ENCODE measurements at regions not wholly inside any gene's neighbourhood (a gene's known extent, or its start where the extent isn't known, plus 50 kb on each side); places are given as distances from the start of the nearest gene placed in this dataset.

DNA sequence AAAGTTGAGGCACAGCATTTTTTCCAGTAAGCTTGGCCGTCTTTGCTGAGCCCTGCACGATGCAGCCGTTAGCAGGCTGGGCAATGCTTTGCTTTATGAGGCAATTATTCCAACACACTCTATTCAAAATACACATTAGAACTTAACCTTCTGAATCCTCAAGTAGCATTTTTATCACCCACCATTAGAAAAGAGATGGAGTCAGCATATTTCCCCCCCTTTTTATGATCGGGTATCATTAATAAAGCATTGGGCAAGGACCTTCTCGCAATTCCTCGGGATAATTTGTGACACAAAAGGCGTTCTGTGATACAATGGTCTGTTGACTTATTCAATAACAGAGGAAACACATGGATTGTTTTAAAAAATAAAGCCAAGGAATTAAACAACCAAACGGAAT lies 374.5 kb upstream of the RBFOX1 start:
- H3K9ac ChIP-seq (ENCODE audit: low read length): no peak overlapping the region
- H4K20me1 ChIP-seq (ENCODE audit: insufficient read depth, low read depth, low read length): no peaks in the 10 kb centered on the region
- no peaks in the 10 kb centered on the region for H3K4me1 ChIP-seq (ENCODE audit: low read length)
- H3K79me2 ChIP-seq (ENCODE audit: low read length): no peaks in the 10 kb centered on the region
- DNase-seq: no peak
- H2AFZ ChIP-seq (ENCODE audit: low read length): no peak overlapping the region
- H3K27ac ChIP-seq (ENCODE audit: low read length): no peak overlapping the region
- H3K9me3 ChIP-seq (ENCODE audit: low read length): no peaks in the 10 kb centered on the region
- H3K36me3 ChIP-seq (ENCODE audit: insufficient read depth, low read length): no peaks in the 10 kb centered on the region
- H3K4me2 ChIP-seq (ENCODE audit: low read depth, low read length, poor library complexity, severe bottlenecking): no peak overlapping the region
- no peaks in the 10 kb centered on the region for H3K9me2 ChIP-seq (replicated peaks; ENCODE audit: insufficient read depth, low read length)
- no peak overlapping the region for H3K4me3 ChIP-seq (ENCODE audit: low read length)
- H3K27me3 ChIP-seq (ENCODE audit: low read length): no peaks in the 10 kb centered on the region

DNA sequence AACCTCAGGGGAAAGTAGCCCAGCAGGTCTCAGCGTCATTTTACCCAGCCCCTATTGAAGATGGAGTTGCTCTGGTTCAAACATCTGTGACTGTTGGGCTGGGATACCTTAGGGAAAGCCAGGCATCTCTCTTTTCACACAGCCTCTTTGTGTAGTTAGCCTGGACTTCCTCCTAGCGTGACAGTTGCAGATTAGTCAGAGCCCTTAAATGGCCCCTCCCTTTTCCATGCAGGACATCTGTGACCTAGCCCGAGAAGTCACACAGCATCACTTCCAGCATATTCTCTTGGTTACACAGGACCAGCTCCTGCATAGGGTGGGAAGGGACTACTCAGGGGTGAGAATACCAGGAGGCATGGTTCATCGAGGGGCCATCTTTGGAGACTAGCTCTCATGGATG lies 375.0 kb upstream of the RBFOX1 start:
- Histone ChIP-seq H4K20me1 (ENCODE audit: insufficient read depth, low read depth, low read length) (no peaks in the 10 kb centered on the region), H3K79me2 (ENCODE audit: low read length) (no peaks in the 10 kb centered on the region), H3K36me3 (ENCODE audit: insufficient read depth, low read length) (no peaks in the 10 kb centered on the region), H3K27me3 (ENCODE audit: low read length) (no peaks in the 10 kb centered on the region), H2AFZ (ENCODE audit: low read length) (no peak overlapping the region), H3K4me1 (ENCODE audit: low read length) (no peaks in the 10 kb centered on the region), H3K27ac (ENCODE audit: low read length) (no peak overlapping the region), H3K9me3 (ENCODE audit: low read length) (no peaks in the 10 kb centered on the region), H3K9me2 (replicated peaks; ENCODE audit: insufficient read depth, low read length) (no peaks in the 10 kb centered on the region), H3K9ac (ENCODE audit: low read length) (no peak overlapping the region), H3K4me2 (ENCODE audit: low read depth, low read length, poor library complexity, severe bottlenecking) (no peak overlapping the region), H3K4me3 (ENCODE audit: low read length) (no peak overlapping the region)
- DNase-seq: no peak

DNA sequence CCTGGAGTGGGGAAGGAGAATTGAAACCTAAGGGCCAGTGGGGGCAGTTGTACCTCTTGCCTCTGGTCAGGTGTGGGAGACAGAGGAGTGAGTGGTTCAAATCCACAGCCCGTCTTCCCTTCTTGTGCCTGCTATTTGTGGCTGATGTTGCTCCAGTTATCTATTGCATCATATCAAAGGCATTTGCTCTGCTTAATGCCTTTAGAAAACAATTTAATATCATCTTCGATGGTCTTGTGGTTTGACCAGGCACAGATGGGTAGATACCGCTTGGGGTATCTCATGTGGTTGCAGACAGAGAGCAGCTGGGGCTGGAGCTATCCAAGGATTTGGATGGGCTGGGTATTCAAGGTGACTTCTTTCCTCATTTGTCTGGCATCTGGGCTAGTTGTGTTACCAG lies 376.1 kb upstream of the RBFOX1 start:
- H3K9me3 ChIP-seq (ENCODE audit: low read length): peaks cover under 1% of the 10 kb centered on the region; the same call in 1 of the 2 replicates

DNA sequence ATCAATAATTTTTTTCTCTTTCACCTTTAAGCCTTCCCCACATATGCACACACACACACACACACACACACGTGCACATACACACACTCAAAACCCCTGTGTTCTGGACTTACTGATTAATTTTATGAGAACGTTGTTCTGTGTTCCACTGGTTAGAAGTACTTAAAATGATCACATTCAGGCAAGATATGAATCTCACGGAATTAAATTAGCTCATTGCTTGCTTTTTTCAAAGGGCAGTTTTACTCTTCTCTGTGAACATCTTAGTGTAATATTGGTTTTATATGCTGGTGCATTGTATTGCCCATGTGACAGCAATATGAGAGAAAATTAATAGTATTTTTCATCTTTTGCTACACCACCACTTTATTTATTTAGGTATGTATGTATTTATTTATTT lies 377.3 kb upstream of the RBFOX1 start:
- Histone ChIP-seq H2AFZ (ENCODE audit: low read length) (no peak overlapping the region), H3K9me3 (ENCODE audit: low read length) (peaks cover 3% of the 10 kb centered on the region; the same call in 1 of the 2 replicates), H3K4me3 (ENCODE audit: low read length) (no peak overlapping the region), H3K9me2 (replicated peaks; ENCODE audit: insufficient read depth, low read length) (no peaks in the 10 kb centered on the region), H3K36me3 (ENCODE audit: insufficient read depth, low read length) (no peaks in the 10 kb centered on the region), H3K79me2 (ENCODE audit: low read length) (no peaks in the 10 kb centered on the region), H4K20me1 (ENCODE audit: insufficient read depth, low read depth, low read length) (no peaks in the 10 kb centered on the region), H3K27me3 (ENCODE audit: low read length) (no peaks in the 10 kb centered on the region), H3K4me1 (ENCODE audit: low read length) (no peaks in the 10 kb centered on the region), H3K4me2 (ENCODE audit: low read depth, low read length, poor library complexity, severe bottlenecking) (no peak overlapping the region), H3K27ac (ENCODE audit: low read length) (no peak overlapping the region), H3K9ac (ENCODE audit: low read length) (no peak overlapping the region)
- no peak for DNase-seq

More for the DNA sequence above, 376.1 kb upstream of the RBFOX1 start:
- Histone ChIP-seq H3K9ac (ENCODE audit: low read length) (no peak overlapping the region), H3K4me1 (ENCODE audit: low read length) (no peaks in the 10 kb centered on the region), H2AFZ (ENCODE audit: low read length) (no peak overlapping the region), H3K79me2 (ENCODE audit: low read length) (no peaks in the 10 kb centered on the region), H3K4me2 (ENCODE audit: low read depth, low read length, poor library complexity, severe bottlenecking) (no peak overlapping the region), H4K20me1 (ENCODE audit: insufficient read depth, low read depth, low read length) (no peaks in the 10 kb centered on the region), H3K36me3 (ENCODE audit: insufficient read depth, low read length) (no peaks in the 10 kb centered on the region), H3K27ac (ENCODE audit: low read length) (no peak overlapping the region), H3K27me3 (ENCODE audit: low read length) (no peaks in the 10 kb centered on the region), H3K4me3 (ENCODE audit: low read length) (no peak overlapping the region), H3K9me2 (replicated peaks; ENCODE audit: insufficient read depth, low read length) (no peaks in the 10 kb centered on the region)
- no peak for DNase-seq

DNA sequence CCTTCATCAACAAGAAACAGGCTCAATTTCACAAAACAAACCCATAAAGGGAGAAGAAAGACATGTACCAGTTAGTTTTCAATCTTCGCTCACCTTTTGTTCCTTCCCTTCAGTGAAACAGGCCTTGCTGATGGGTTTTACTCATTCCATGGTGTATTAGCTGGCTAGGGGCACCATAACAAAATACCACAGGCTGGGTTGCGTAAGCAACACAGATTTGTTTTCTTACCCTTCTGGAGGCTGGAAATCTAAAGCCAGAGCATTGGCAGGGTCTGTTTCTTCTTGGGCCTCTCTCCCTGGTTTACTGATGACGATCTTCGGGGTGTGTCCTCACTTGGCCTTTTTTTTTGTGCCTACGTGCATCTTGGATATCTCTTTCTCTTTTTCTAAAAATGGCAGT lies 383.4 kb upstream of the RBFOX1 start:
- H2AFZ ChIP-seq (ENCODE audit: low read length): no peak overlapping the region
- H3K9me2 ChIP-seq (replicated peaks; ENCODE audit: insufficient read depth, low read length): no peaks in the 10 kb centered on the region
- no peak overlapping the region for H3K9ac ChIP-seq (ENCODE audit: low read length)
- no peaks in the 10 kb centered on the region for H3K27me3 ChIP-seq (ENCODE audit: low read length)
- H3K27ac ChIP-seq (ENCODE audit: low read length): no peak overlapping the region
- DNase-seq: no peak
- H3K36me3 ChIP-seq (ENCODE audit: insufficient read depth, low read length): no peaks in the 10 kb centered on the region
- peaks cover 12% of the 10 kb centered on the region for H3K9me3 ChIP-seq (ENCODE audit: low read length)
- H3K4me1 ChIP-seq (ENCODE audit: low read length): no peaks in the 10 kb centered on the region
- no peaks in the 10 kb centered on the region for H3K79me2 ChIP-seq (ENCODE audit: low read length)
- H4K20me1 ChIP-seq (ENCODE audit: insufficient read depth, low read depth, low read length): no peaks in the 10 kb centered on the region
- H3K4me3 ChIP-seq (ENCODE audit: low read length): no peak overlapping the region
- H3K4me2 ChIP-seq (ENCODE audit: low read depth, low read length, poor library complexity, severe bottlenecking): no peak overlapping the region

DNA sequence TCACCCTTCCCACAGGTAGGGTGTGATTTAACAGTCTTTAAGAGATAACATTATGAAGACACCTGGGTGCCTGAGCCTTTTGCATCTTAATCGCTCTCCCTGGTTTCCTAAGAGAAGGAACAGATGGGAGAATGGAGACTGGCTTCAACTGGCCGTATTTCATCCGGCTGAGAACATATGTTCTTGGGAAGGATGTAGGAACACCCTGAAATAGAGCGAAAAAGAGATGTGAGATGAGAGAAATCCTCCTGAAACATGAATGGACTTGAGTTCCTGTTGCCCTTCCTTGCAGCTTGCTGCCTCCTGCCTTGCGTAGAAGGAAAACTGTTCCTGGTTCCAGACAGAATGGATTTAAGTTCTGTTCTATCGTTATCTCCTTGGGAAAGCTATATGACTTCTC lies 385.4 kb upstream of the RBFOX1 start:
- Histone ChIP-seq H3K27me3 (ENCODE audit: low read length) (no peaks in the 10 kb centered on the region), H3K4me3 (ENCODE audit: low read length) (no peak overlapping the region), H3K79me2 (ENCODE audit: low read length) (no peaks in the 10 kb centered on the region), H3K9me3 (ENCODE audit: low read length) (peaks cover 16% of the 10 kb centered on the region), H3K27ac (ENCODE audit: low read length) (no peak overlapping the region), H3K9ac (ENCODE audit: low read length) (no peak overlapping the region), H3K9me2 (replicated peaks; ENCODE audit: insufficient read depth, low read length) (no peaks in the 10 kb centered on the region), H3K4me2 (ENCODE audit: low read depth, low read length, poor library complexity, severe bottlenecking) (no peak overlapping the region), H4K20me1 (ENCODE audit: insufficient read depth, low read depth, low read length) (no peaks in the 10 kb centered on the region), H3K36me3 (ENCODE audit: insufficient read depth, low read length) (no peaks in the 10 kb centered on the region), H3K4me1 (ENCODE audit: low read length) (no peaks in the 10 kb centered on the region), H2AFZ (ENCODE audit: low read length) (no peak overlapping the region)
- no peak for DNase-seq

DNA sequence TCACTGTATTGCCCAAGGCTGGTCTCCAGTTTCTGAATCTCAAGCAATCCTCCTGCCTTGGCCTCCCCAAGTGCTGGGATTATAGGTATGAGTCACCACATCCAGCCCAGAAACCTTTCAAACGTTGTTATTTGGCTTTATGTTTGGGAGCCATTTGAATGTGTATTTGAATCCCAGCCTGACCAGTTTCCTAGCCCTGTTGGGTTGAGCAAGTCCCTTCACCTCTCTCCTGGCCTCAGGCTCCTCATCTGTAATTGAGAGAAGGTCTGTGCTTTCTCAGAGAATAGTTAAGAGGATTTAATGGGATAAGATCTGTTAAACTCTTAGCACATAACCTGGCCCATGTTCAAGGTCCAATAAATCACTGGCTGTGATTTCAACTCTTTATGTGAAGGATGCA lies 385.8 kb upstream of the RBFOX1 start:
- Histone ChIP-seq H4K20me1 (ENCODE audit: insufficient read depth, low read depth, low read length) (no peaks in the 10 kb centered on the region), H3K4me3 (ENCODE audit: low read length) (no peak overlapping the region), H3K4me1 (ENCODE audit: low read length) (no peaks in the 10 kb centered on the region), H3K36me3 (ENCODE audit: insufficient read depth, low read length) (no peaks in the 10 kb centered on the region), H3K9ac (ENCODE audit: low read length) (no peak overlapping the region), H3K4me2 (ENCODE audit: low read depth, low read length, poor library complexity, severe bottlenecking) (no peak overlapping the region), H3K27me3 (ENCODE audit: low read length) (no peaks in the 10 kb centered on the region), H3K27ac (ENCODE audit: low read length) (no peak overlapping the region), H3K9me2 (replicated peaks; ENCODE audit: insufficient read depth, low read length) (no peaks in the 10 kb centered on the region), H3K9me3 (ENCODE audit: low read length) (peaks cover 18% of the 10 kb centered on the region), H3K79me2 (ENCODE audit: low read length) (no peaks in the 10 kb centered on the region), H2AFZ (ENCODE audit: low read length) (no peak overlapping the region)
- DNase-seq: no peak

DNA sequence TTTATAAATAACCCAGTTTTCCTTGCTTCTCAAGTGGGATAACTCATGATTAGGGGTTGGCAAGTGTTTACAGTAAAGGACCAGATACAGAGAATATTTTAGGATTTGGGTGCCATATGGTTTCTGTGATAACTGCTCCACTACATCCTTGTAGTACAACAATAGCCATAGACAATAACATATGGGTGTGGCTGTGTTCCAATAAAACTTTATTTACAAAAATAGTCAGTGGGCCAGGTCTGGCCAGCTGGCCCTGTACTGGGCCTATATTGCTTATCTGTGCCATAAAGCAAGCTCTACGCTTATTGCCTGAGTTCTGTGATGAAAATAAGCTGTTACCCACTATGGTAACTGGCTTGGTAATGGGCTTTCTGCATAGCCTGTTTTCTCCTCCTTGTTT lies 386.5 kb upstream of the RBFOX1 start:
- Histone ChIP-seq H3K9me3 (ENCODE audit: low read length) (peaks cover 15% of the 10 kb centered on the region), H4K20me1 (ENCODE audit: insufficient read depth, low read depth, low read length) (no peaks in the 10 kb centered on the region), H3K79me2 (ENCODE audit: low read length) (no peaks in the 10 kb centered on the region), H3K9ac (ENCODE audit: low read length) (no peak overlapping the region), H3K4me2 (ENCODE audit: low read depth, low read length, poor library complexity, severe bottlenecking) (no peak overlapping the region), H2AFZ (ENCODE audit: low read length) (no peak overlapping the region), H3K27me3 (ENCODE audit: low read length) (no peaks in the 10 kb centered on the region), H3K27ac (ENCODE audit: low read length) (no peak overlapping the region), H3K4me3 (ENCODE audit: low read length) (no peak overlapping the region), H3K9me2 (replicated peaks; ENCODE audit: insufficient read depth, low read length) (no peaks in the 10 kb centered on the region), H3K36me3 (ENCODE audit: insufficient read depth, low read length) (no peaks in the 10 kb centered on the region), H3K4me1 (ENCODE audit: low read length) (no peaks in the 10 kb centered on the region)
- no peak for DNase-seq

DNA sequence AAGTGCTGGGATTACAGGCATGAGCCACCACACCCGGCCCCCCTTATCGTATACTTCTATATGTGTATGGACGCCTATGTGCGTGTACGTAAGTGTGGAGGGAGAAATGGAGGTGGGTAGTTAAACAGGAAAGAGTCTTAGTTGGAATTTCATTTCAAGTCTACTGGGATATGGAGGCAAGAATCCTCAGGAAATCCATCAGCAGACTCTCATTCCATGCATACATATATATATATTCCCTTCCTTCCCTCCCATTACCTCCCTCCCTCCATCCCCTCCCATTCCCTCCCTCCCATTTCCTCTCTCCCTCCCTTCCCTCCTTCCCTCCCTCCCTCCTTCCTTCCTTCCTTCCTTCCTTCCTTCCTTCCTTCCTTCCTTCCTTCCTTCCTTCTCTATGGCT lies 391.7 kb upstream of the RBFOX1 start:
- no peak for DNase-seq
- no peaks in the 10 kb centered on the region for H3K79me2 ChIP-seq (ENCODE audit: low read length)
- no peak overlapping the region for H3K4me3 ChIP-seq (ENCODE audit: low read length)
- H3K9me3 ChIP-seq (ENCODE audit: low read length): peaks cover 18% of the 10 kb centered on the region
- H3K9ac ChIP-seq (ENCODE audit: low read length): no peak overlapping the region
- no peaks in the 10 kb centered on the region for H3K27me3 ChIP-seq (ENCODE audit: low read length)
- H4K20me1 ChIP-seq (ENCODE audit: insufficient read depth, low read depth, low read length): no peaks in the 10 kb centered on the region
- no peak overlapping the region for H3K4me2 ChIP-seq (ENCODE audit: low read depth, low read length, poor library complexity, severe bottlenecking)
- no peak overlapping the region for H3K27ac ChIP-seq (ENCODE audit: low read length)
- no peak overlapping the region for H2AFZ ChIP-seq (ENCODE audit: low read length)
- H3K9me2 ChIP-seq (replicated peaks; ENCODE audit: insufficient read depth, low read length): no peaks in the 10 kb centered on the region
- H3K36me3 ChIP-seq (ENCODE audit: insufficient read depth, low read length): no peaks in the 10 kb centered on the region
- no peaks in the 10 kb centered on the region for H3K4me1 ChIP-seq (ENCODE audit: low read length)

Data from Karpas-422 (cell line).